Upper lobe of left lung (tissue), 4 donors: ENCODE measurements at regions not wholly inside any gene's neighbourhood (a gene's known extent, or its start where the extent isn't known, plus 50 kb on each side); places are given as distances from the start of the nearest gene placed in this dataset.

Experiments used
- EP300 ChIP-seq, 4 donors: sonication (generic); formaldehyde crosslinking; IDR thresholded peaks; one replicate each; pipeline ENCODE4 v1.5.1; 2017; ENCODE audit warnings: antibody characterized with exemption in 4 of 4, control low read depth in 2 of 4
- POLR2A ChIP-seq, 4 donors: fragments of 450-650 bp; IDR thresholded peaks; one replicate each; pipeline ENCODE4 v1.5.1; 2016 to 2017; ENCODE audit warnings: antibody characterized with exemption in 4 of 4, mild to moderate bottlenecking in 2 of 4
- TF ChIP-seq, protein P1 (sequence below), 6 experiments: fragments of 450-650 bp in 4 of 6; fragments of 200-600 bp in 2 of 6; sonication (generic) in 2 of 6; IDR thresholded peaks; one replicate each; pipeline ENCODE4 v1.5.1; 2016 to 2019; ENCODE audit warnings: antibody characterized with exemption in 6 of 6

DNA sequence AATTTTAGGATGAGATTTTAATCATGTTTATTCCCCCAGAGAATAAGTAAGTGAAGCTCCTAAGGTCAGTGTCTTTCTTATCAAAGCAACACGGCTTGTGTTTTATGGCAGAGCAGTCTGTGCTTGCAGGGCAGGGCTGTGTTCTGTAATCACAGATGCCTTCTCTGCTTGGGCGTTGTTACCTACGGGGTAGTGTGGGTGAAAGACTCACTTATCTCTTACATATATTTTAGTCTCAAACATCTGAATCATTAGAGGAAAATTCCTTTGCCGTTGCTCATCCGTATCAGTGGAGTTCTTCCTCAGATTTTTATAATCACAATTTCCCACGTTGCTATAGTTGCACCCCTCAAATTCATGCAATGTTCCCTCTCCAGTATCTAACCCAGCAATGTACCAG is 271.7 kb upstream of the MEIS2 start:
- TF ChIP-seq, protein P1, sequence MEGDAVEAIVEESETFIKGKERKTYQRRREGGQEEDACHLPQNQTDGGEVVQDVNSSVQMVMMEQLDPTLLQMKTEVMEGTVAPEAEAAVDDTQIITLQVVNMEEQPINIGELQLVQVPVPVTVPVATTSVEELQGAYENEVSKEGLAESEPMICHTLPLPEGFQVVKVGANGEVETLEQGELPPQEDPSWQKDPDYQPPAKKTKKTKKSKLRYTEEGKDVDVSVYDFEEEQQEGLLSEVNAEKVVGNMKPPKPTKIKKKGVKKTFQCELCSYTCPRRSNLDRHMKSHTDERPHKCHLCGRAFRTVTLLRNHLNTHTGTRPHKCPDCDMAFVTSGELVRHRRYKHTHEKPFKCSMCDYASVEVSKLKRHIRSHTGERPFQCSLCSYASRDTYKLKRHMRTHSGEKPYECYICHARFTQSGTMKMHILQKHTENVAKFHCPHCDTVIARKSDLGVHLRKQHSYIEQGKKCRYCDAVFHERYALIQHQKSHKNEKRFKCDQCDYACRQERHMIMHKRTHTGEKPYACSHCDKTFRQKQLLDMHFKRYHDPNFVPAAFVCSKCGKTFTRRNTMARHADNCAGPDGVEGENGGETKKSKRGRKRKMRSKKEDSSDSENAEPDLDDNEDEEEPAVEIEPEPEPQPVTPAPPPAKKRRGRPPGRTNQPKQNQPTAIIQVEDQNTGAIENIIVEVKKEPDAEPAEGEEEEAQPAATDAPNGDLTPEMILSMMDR (IDR thresholded peaks at IDR 0.05), result no peak
- TF ChIP-seq EP300 (IDR thresholded peaks at IDR 0.05) (no peak), POLR2A (IDR thresholded peaks at IDR 0.05) (no peak)
